Smooth muscle cell (in vitro differentiated cells): ENCODE measurements at regions not wholly inside any gene's neighbourhood (a gene's known extent, or its start where the extent isn't known, plus 50 kb on each side); places are given as distances from the start of the nearest gene placed in this dataset.

Experiments used
- DNase-seq: peaks from one replicate; lab custom pipeline; 2025; ENCODE audit not compliant: unreplicated experiment; lab: John Stamatoyannopoulos, UW
- H2AFZ ChIP-seq: fragments of 200-600 bp; sonication (generic); 2 replicates; pipeline ENCODE4 v1.6.0; 2016; ENCODE audit warnings: antibody characterized with exemption, low read depth, mild to moderate bottlenecking
- H3F3A ChIP-seq: fragments of 200-600 bp; sonication (generic); 2 replicates; pipeline ENCODE4 v1.6.0; 2017; ENCODE audit warnings: antibody characterized with exemption, low read depth
- H3K27ac ChIP-seq: fragments of 200-600 bp; sonication (generic); 2 replicates; pipeline ENCODE4 v1.5.1; 2016; ENCODE audit warnings: low read depth, mild to moderate bottlenecking
- H3K27me3 ChIP-seq: fragments of 200-600 bp; sonication (generic); 2 replicates; pipeline ENCODE4 v1.6.1; 2016; ENCODE audit warnings: low read depth, mild to moderate bottlenecking
- H3K36me3 ChIP-seq: fragments of 200-600 bp; sonication (generic); 2 replicates; pipeline ENCODE4 v1.5.1; 2016; ENCODE audit warnings: low read depth
- H3K4me1 ChIP-seq: fragments of 200-600 bp; sonication (generic); 2 replicates; pipeline ENCODE4 v1.5.1; 2016; ENCODE audit warnings: low read depth
- H3K4me2 ChIP-seq: fragments of 200-600 bp; sonication (generic); 2 replicates; pipeline ENCODE4 v1.6.0; 2016; ENCODE audit warnings: mild to moderate bottlenecking
- H3K4me3 ChIP-seq: fragments of 200-600 bp; sonication (generic); 2 replicates; pipeline ENCODE4 v1.5.1; 2016; ENCODE audit warnings: mild to moderate bottlenecking
- H3K79me2 ChIP-seq: fragments of 200-600 bp; sonication (generic); 2 replicates; pipeline ENCODE4 v1.6.0; 2016; ENCODE audit warnings: low read depth, mild to moderate bottlenecking
- H3K9ac ChIP-seq: fragments of 200-600 bp; sonication (generic); 2 replicates; pipeline ENCODE4 v1.6.0; 2016; ENCODE audit warnings: low read depth
- H3K9me3 ChIP-seq: fragments of 200-600 bp; sonication (generic); replicated peaks from 2 replicates; pipeline ENCODE4 v1.5.1; 2016; ENCODE audit warnings: low read depth
- H4K20me1 ChIP-seq: fragments of 200-600 bp; sonication (generic); 2 replicates; pipeline ENCODE4 v1.6.0; 2016; ENCODE audit warnings: low read depth
- WGBS: methylation state at CpG from one replicate; pipeline ENCODE4 v1.1.7; 2016; ENCODE audit warnings: low lambda C conversion rate; 5-methylcytosine and 5-hydroxymethylcytosine counted together
- TF ChIP-seq, protein P1 (sequence below): fragments of 200-600 bp; sonication (generic); IDR thresholded peaks from 2 replicates; pipeline ENCODE4 v1.5.1; 2017; ENCODE audit warnings: borderline replicate concordance, mild to moderate bottlenecking, antibody characterized with exemption; ENCODE audit not compliant: insufficient read depth, poor library complexity, severe bottlenecking

DNA sequence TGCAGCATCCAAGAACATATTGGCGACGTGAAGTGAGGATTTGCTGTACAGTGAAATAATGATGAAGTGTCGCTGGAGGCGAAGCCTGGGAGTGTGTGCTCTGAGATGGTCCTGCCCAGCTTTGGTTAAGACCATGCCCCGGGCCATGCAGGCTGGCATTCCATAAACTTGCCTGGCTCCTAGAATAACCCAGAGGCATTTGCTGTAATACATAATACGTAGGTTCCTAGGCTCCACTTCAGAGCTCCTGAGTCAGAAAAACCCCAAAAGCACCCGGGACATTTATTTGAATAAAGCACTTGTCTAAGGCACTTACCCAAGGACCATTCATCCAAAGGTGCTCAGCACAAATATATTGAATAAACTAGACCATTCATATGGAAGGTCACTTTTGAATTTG lies 279.3 kb downstream of the ABCC12 start:
- WGBS = 87% methylated on average over 7 of the region's 7 CpGs
- Histone ChIP-seq H3K27ac (no peak overlapping the region), H3K4me1 (no peaks in the 10 kb centered on the region), H3K9ac (no peak overlapping the region), H3K79me2 (no peaks in the 10 kb centered on the region), H3K9me3 (no peaks in the 10 kb centered on the region), H3K4me2 (no peak overlapping the region), H4K20me1 (no peaks in the 10 kb centered on the region), H3K4me3 (no peak overlapping the region), H3K36me3 (no peaks in the 10 kb centered on the region), H3K27me3 (peaks cover 5% of the 10 kb centered on the region), H3F3A (no peaks in the 10 kb centered on the region), H2AFZ (no peak overlapping the region)
- TF ChIP-seq, protein P1, sequence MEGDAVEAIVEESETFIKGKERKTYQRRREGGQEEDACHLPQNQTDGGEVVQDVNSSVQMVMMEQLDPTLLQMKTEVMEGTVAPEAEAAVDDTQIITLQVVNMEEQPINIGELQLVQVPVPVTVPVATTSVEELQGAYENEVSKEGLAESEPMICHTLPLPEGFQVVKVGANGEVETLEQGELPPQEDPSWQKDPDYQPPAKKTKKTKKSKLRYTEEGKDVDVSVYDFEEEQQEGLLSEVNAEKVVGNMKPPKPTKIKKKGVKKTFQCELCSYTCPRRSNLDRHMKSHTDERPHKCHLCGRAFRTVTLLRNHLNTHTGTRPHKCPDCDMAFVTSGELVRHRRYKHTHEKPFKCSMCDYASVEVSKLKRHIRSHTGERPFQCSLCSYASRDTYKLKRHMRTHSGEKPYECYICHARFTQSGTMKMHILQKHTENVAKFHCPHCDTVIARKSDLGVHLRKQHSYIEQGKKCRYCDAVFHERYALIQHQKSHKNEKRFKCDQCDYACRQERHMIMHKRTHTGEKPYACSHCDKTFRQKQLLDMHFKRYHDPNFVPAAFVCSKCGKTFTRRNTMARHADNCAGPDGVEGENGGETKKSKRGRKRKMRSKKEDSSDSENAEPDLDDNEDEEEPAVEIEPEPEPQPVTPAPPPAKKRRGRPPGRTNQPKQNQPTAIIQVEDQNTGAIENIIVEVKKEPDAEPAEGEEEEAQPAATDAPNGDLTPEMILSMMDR = no peak
- no peak for DNase-seq

GRCh38 chr16:47873434-47873833 lies 282.4 kb downstream of the ABCC12 start:
- no peaks in the 10 kb centered on the region for H3K27me3 ChIP-seq
- DNase-seq = no peak
- no peaks in the 10 kb centered on the region for H3F3A ChIP-seq
- H3K4me2 ChIP-seq = no peak overlapping the region
- no peaks in the 10 kb centered on the region for H3K36me3 ChIP-seq
- H3K9me3 ChIP-seq = no peaks in the 10 kb centered on the region
- no peaks in the 10 kb centered on the region for H4K20me1 ChIP-seq
- H3K4me3 ChIP-seq = no peak overlapping the region
- TF ChIP-seq, protein P1 = no peak
- no peak overlapping the region for H3K27ac ChIP-seq
- H3K9ac ChIP-seq = no peak overlapping the region
- no peak overlapping the region for H2AFZ ChIP-seq
- H3K79me2 ChIP-seq = no peaks in the 10 kb centered on the region
- 95% methylated on average over 5 of the region's 5 CpGs for WGBS
- no peaks in the 10 kb centered on the region for H3K4me1 ChIP-seq

DNA sequence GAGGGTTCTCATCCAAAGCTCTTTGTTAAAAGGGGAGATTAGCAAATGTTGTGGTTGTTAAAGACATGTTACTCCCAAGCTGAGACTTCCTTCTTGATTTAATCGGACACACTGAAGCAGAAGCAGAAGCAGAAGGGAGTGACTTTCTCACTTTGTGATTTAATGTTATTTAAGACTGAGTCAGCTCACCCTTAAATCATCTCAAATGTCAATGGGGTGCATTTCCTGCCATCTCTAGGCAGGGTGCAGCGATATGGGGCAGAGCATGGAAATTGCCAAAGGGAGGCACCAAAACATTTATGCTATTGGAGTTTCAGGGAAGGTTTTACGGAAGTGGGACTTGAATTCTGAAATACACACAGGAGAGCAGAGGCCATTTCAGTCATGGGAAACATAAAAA lies 283.6 kb downstream of the ABCC12 start:
- no peak overlapping the region for H2AFZ ChIP-seq
- TF ChIP-seq, protein P1 = no peak
- no peaks in the 10 kb centered on the region for H4K20me1 ChIP-seq
- H3K27ac ChIP-seq = no peak overlapping the region
- 87% methylated on average over 3 of the region's 3 CpGs for WGBS
- H3K9me3 ChIP-seq = no peaks in the 10 kb centered on the region
- H3K9ac ChIP-seq = no peak overlapping the region
- H3K27me3 ChIP-seq = no peaks in the 10 kb centered on the region
- H3K4me2 ChIP-seq = no peak overlapping the region
- H3K4me1 ChIP-seq = no peaks in the 10 kb centered on the region
- H3K4me3 ChIP-seq = no peak overlapping the region
- no peaks in the 10 kb centered on the region for H3F3A ChIP-seq
- H3K79me2 ChIP-seq = no peaks in the 10 kb centered on the region
- H3K36me3 ChIP-seq = no peaks in the 10 kb centered on the region
- DNase-seq = no peak

DNA sequence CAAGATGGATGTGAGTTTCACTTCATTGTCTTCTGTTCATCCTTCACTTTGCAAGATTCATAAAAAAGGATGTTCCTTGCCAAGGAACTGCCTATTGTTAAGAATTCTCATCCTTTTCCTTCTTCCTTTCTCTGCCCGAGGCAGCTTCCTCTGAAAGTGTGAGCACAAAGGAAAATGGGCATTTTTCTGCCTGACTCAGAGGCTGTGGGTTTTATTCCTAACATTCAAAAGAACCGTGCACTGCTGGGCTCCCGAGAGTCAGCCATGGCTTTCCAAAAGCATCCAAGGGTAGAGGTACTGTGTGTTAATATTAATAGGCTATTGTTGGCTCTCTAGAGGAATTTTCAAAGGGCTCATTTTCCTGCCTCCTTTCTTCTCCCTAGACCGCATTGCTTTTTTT lies 289.4 kb downstream of the ABCC12 start:
- H3K36me3 ChIP-seq = no peaks in the 10 kb centered on the region
- H4K20me1 ChIP-seq = no peaks in the 10 kb centered on the region
- H3K27ac ChIP-seq = no peak overlapping the region
- no peaks in the 10 kb centered on the region for H3K4me1 ChIP-seq
- no peak overlapping the region for H3K4me3 ChIP-seq
- no peak overlapping the region for H2AFZ ChIP-seq
- no peak for DNase-seq
- TF ChIP-seq, protein P1 = no peak
- H3F3A ChIP-seq = no peaks in the 10 kb centered on the region
- H3K9me3 ChIP-seq = no peaks in the 10 kb centered on the region
- 78% methylated on average over 4 of the region's 4 CpGs for WGBS
- H3K79me2 ChIP-seq = no peaks in the 10 kb centered on the region
- H3K9ac ChIP-seq = no peak overlapping the region
- H3K4me2 ChIP-seq = no peak overlapping the region
- no peaks in the 10 kb centered on the region for H3K27me3 ChIP-seq
